ENCODE measurements at regions not wholly inside any gene's neighbourhood (a gene's known extent, or its start where the extent isn't known, plus 50 kb on each side); places are given as distances from the start of the nearest gene placed in this dataset.

DNA sequence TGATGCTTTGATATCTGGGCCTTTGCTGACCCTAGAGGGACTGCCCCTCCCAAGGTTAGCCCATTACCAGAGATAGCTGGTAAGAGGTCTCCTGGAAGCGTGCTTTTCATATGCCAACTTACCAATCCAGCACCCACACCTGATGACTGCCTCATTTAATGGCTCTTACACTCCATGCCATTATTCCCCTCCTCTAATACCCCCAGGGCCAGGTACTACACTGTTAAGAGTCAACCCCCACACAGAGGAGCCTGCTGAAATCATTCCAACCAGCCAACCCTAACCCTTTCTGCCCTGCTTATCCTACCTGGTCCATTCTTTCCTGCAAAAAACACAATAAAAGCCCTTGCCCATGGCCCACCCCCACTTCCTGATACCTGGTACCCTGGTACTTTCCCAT lies 736.8 kb upstream of the SLC35B3 start:
- H3K79me2 ChIP-seq (ENCODE audit: control insufficient read depth, insufficient read depth, low read length) = no peaks in the 10 kb centered on the region
- H3K27me3 ChIP-seq (ENCODE audit: control insufficient read depth in 2 of 2, insufficient read depth in 2 of 2, low read length in 2 of 2) = no peaks in the 10 kb centered on the region
- H4K20me1 ChIP-seq (replicated peaks; ENCODE audit: control insufficient read depth, extremely low read depth, insufficient read depth, low read length) = no peaks in the 10 kb centered on the region
- TF ChIP-seq, protein P1, sequence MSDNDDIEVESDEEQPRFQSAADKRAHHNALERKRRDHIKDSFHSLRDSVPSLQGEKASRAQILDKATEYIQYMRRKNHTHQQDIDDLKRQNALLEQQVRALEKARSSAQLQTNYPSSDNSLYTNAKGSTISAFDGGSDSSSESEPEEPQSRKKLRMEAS (IDR thresholded peaks at IDR 0.05; ENCODE audit: insufficient read depth, insufficient read length) = no peak
- no peak for TF ChIP-seq GATA2 (IDR thresholded peaks at IDR 0.05; ENCODE audit: insufficient read depth, insufficient read length, low read depth, low read length)
- no peak for TF ChIP-seq CTCF (IDR thresholded peaks at IDR 0.05; ENCODE audit: extremely low read depth in 1 of 2, insufficient read depth in 1 of 2, low read depth in 1 of 2, low read length in 2 of 2)
- TF ChIP-seq POLR2A (IDR thresholded peaks at IDR 0.05; ENCODE audit: low read depth, low read length) = no peak
- intact Hi-C loops (cut with micrococcal nuclease) (no loop called here), dilution Hi-C loops (cut with MboI; ENCODE audit: extremely low pct_ligation_motif_present, low sequenced_read_pairs) (no loop called here)
- no peak overlapping the region for H3K4me3 ChIP-seq (replicated peaks in 1 of 3; ENCODE audit: insufficient read depth in 1 of 3, low read depth in 1 of 3, low read length in 3 of 3)
- no peak overlapping the region for H3K4me2 ChIP-seq (ENCODE audit: insufficient read depth, low read length)
- ChIA-PET CTCF (no interaction called here), POLR2A (no interaction called here)
- no peaks in the 10 kb centered on the region for H3K36me3 ChIP-seq (ENCODE audit: control insufficient read depth in 2 of 2, extremely low read depth in 1 of 2, insufficient read depth in 2 of 2, low read length in 2 of 2)
- no peaks in the 10 kb centered on the region for H3K9me1 ChIP-seq (replicated peaks; ENCODE audit: control insufficient read depth, extremely low read depth, insufficient read depth, low read length)
- BruUV-seq (replicated peaks) = no TSS peak
- H3K9me3 ChIP-seq (replicated peaks; ENCODE audit: control insufficient read depth, insufficient read depth, low read length) = peaks cover 3% of the 10 kb centered on the region
- H3K4me1 ChIP-seq (ENCODE audit: control insufficient read depth, extremely low read depth, insufficient read depth, low read length) = no peaks in the 10 kb centered on the region
- DNase-seq (ENCODE audit: low read depth, low spot score) = no peak
- FAIRE-seq = no peak
- H3K9ac ChIP-seq (replicated peaks; ENCODE audit: extremely low read depth, insufficient read depth, low read length) = no peak overlapping the region
- no peak overlapping the region for H3K27ac ChIP-seq (ENCODE audit: insufficient read depth, low read depth, low read length)
- H2AFZ ChIP-seq (ENCODE audit: low read depth, low read length) = no peak overlapping the region

DNA sequence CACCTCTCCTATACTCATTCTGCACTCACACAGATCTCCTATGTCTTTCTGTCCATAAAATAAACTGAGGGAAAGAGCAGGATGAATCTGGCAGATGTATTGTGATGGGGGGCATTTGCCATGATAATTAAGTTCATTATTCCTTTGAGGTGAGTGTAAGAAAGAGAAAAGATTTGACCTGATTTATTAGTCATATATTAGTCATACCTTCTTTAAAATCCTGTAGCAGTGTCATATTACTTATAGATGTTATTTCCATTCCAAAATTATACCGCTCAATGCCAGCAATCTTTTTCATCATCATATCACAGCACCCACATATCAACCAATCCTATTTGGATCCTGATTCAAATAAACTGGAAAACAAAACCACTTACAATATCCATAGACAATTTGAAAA lies 733.3 kb upstream of the SLC35B3 start:
- intact Hi-C loops (cut with micrococcal nuclease) = no loop called here
- ChIA-PET POLR2A (no interaction called here), CTCF (no interaction called here)
- no peaks in the 10 kb centered on the region for H3K9me1 ChIP-seq (replicated peaks; ENCODE audit: control insufficient read depth, extremely low read depth, insufficient read depth, low read length)
- H3K4me3 ChIP-seq (replicated peaks in 1 of 3; ENCODE audit: insufficient read depth in 1 of 3, low read depth in 1 of 3, low read length in 3 of 3) = no peak overlapping the region
- no peak overlapping the region for H3K27ac ChIP-seq (ENCODE audit: insufficient read depth, low read depth, low read length)
- no peaks in the 10 kb centered on the region for H3K36me3 ChIP-seq (ENCODE audit: control insufficient read depth in 2 of 2, extremely low read depth in 1 of 2, insufficient read depth in 2 of 2, low read length in 2 of 2)
- H4K20me1 ChIP-seq (replicated peaks; ENCODE audit: control insufficient read depth, extremely low read depth, insufficient read depth, low read length) = no peaks in the 10 kb centered on the region
- TF ChIP-seq, protein P1 (IDR thresholded peaks at IDR 0.05; ENCODE audit: insufficient read depth, insufficient read length) = no peak
- TF ChIP-seq CTCF (IDR thresholded peaks at IDR 0.05; ENCODE audit: extremely low read depth in 1 of 2, insufficient read depth in 1 of 2, low read depth in 1 of 2, low read length in 2 of 2) (no peak), POLR2A (IDR thresholded peaks at IDR 0.05; ENCODE audit: low read depth, low read length) (no peak)
- no peak overlapping the region for H3K4me2 ChIP-seq (ENCODE audit: insufficient read depth, low read length)
- no peaks in the 10 kb centered on the region for H3K79me2 ChIP-seq (ENCODE audit: control insufficient read depth, insufficient read depth, low read length)
- H3K9me3 ChIP-seq (replicated peaks; ENCODE audit: control insufficient read depth, insufficient read depth, low read length) = peaks cover 3% of the 10 kb centered on the region
- dilution Hi-C loops (cut with MboI; ENCODE audit: extremely low pct_ligation_motif_present, low sequenced_read_pairs) = no loop called here
- FAIRE-seq (no peak), DNase-seq (ENCODE audit: low read depth, low spot score) (no peak)
- no peak overlapping the region for H2AFZ ChIP-seq (ENCODE audit: low read depth, low read length)
- no TSS peak for BruUV-seq (replicated peaks)
- no peaks in the 10 kb centered on the region for H3K27me3 ChIP-seq (ENCODE audit: control insufficient read depth in 2 of 2, insufficient read depth in 2 of 2, low read length in 2 of 2)
- H3K4me1 ChIP-seq (ENCODE audit: control insufficient read depth, extremely low read depth, insufficient read depth, low read length) = no peaks in the 10 kb centered on the region
- H3K9ac ChIP-seq (replicated peaks; ENCODE audit: extremely low read depth, insufficient read depth, low read length) = no peak overlapping the region
